ENCODE measurements at regions not wholly inside any gene's neighbourhood (a gene's known extent, or its start where the extent isn't known, plus 50 kb on each side); places are given as distances from the start of the nearest gene placed in this dataset.

GRCh38 chr15:35738370-35738769 lies 192.4 kb upstream of the DPH6 start (continued):
- TF ChIP-seq ETV1 (tag; conservative IDR thresholded peaks at IDR 0.05; ENCODE audit: low read depth) (no peak), MCM7 (IDR thresholded peaks at IDR 0.05) (no peak), FOSL1 (tag; conservative IDR thresholded peaks at IDR 0.05) (peak; percentile 83), JUND (IDR thresholded peaks at IDR 0.05; ENCODE audit: borderline replicate concordance, low read depth, low read length) (peak; percentile 49; the same call in 1 of the 2 replicates), JUND (tag; IDR thresholded peaks at IDR 0.05; ENCODE audit: borderline replicate concordance, low read depth, low read length) (no peak), RBM17 (IDR thresholded peaks at IDR 0.05; ENCODE audit: borderline replicate concordance, low read depth, low read length) (no peak)

DNA sequence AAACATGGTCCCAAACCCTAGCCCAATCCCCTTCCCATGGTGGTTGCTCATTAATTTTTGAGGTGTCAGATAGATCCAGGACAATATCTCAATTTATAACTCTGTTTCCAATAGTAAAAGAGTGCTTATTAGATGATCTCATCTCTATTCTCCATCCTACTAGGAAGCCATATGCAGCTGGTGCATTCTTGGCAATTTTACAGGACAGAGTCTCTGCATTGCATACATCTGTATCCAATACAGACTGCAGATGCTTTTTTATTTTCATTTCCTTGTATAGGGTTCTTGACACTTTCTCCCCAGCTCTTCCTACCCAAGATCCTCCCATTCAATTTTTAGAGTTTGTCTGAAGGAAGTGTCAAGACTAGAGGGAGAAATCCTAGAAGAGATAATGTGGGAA lies 194.8 kb upstream of the DPH6 start:
- Histone ChIP-seq H3K4me2 (ENCODE audit: insufficient read depth, low read length) (no peak overlapping the region), H3K9me1 (ENCODE audit: control insufficient read depth, insufficient read depth, low read length) (no peaks in the 10 kb centered on the region), H3K4me3 (no peak overlapping the region), H3K27ac (ENCODE audit: extremely low read depth, low read depth, low read length) (no peak overlapping the region), H3K4me1 (replicated peaks in 1 of 2; ENCODE audit: control insufficient read depth in 2 of 2, insufficient read depth in 2 of 2, low read length in 2 of 2) (no peaks in the 10 kb centered on the region; a peak in 1 of 5 replicates), H3K27me3 (ENCODE audit: control insufficient read depth in 2 of 2, insufficient read depth in 2 of 2, low read length in 2 of 2) (no peaks in the 10 kb centered on the region), H3K36me3 (ENCODE audit: control insufficient read depth, insufficient read depth, low read length) (no peaks in the 10 kb centered on the region), H3K79me2 (ENCODE audit: control insufficient read depth, insufficient read depth, low read length) (no peaks in the 10 kb centered on the region), H2AFZ (ENCODE audit: low read depth, low read length) (no peak overlapping the region), H4K20me1 (replicated peaks; ENCODE audit: control insufficient read depth, insufficient read depth, low read length) (no peaks in the 10 kb centered on the region), H3K9ac (ENCODE audit: insufficient read depth in 1 of 2, low read depth in 2 of 2, low read length in 2 of 2) (no peak overlapping the region), H3K9me3 (replicated peaks; ENCODE audit: control insufficient read depth, insufficient read depth, low read depth, low read length) (no peaks in the 10 kb centered on the region)
- BruUV-seq (replicated peaks): no TSS peak
- ChIA-PET CTCF (ENCODE audit: low intra/inter-chr PET ratio) (no interaction called here), POLR2A (interaction anchor here (1.2 kb wide), 1 partner anchor 29 kb away, joined by 4 read pairs; no protein-coding TSS in a partner anchor)
- FAIRE-seq (no peak), DNase-seq (ENCODE audit: extremely low read depth in 1 of 4, low spot score in 3 of 4) (no peak), ATAC-seq (no peak)
- in situ Hi-C loops (cut with MboI): no loop called here
- intact Hi-C loops (cut with micrococcal nuclease): no loop called here
- TF ChIP-seq TOE1 (IDR thresholded peaks at IDR 0.05; ENCODE audit: borderline replicate concordance) (no peak), TOE1 (CRISPR knock-in tag; IDR thresholded peaks at IDR 0.05; ENCODE audit: borderline replicate concordance, low read depth) (no peak), ZNF121 (CRISPR knock-in tag; conservative IDR thresholded peaks at IDR 0.05) (no peak), ZKSCAN3 (CRISPR knock-in tag; IDR thresholded peaks at IDR 0.05) (no peak), MTA3 (IDR thresholded peaks at IDR 0.05; ENCODE audit: borderline replicate concordance) (no peak), NEUROD1 (IDR thresholded peaks at IDR 0.05; ENCODE audit: borderline replicate concordance, low read depth, low read length, partially characterized antibody) (no peak), ZNF584 (CRISPR knock-in tag; IDR thresholded peaks at IDR 0.05; ENCODE audit: low read depth) (no peak), NRF1 (conservative IDR thresholded peaks at IDR 0.05 in 1 of 2, IDR thresholded peaks at IDR 0.05 in 1 of 2) (no peak), SREBF1 (IDR thresholded peaks at IDR 0.05; ENCODE audit: borderline replicate concordance, low read depth, low read length) (no peak)
- TF ChIP-seq, protein P1, sequence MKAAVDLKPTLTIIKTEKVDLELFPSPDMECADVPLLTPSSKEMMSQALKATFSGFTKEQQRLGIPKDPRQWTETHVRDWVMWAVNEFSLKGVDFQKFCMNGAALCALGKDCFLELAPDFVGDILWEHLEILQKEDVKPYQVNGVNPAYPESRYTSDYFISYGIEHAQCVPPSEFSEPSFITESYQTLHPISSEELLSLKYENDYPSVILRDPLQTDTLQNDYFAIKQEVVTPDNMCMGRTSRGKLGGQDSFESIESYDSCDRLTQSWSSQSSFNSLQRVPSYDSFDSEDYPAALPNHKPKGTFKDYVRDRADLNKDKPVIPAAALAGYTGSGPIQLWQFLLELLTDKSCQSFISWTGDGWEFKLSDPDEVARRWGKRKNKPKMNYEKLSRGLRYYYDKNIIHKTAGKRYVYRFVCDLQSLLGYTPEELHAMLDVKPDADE (conservative IDR thresholded peaks at IDR 0.05; ENCODE audit: control insufficient read depth, low read depth, low read length): no peak
- TF ChIP-seq, protein P2, sequence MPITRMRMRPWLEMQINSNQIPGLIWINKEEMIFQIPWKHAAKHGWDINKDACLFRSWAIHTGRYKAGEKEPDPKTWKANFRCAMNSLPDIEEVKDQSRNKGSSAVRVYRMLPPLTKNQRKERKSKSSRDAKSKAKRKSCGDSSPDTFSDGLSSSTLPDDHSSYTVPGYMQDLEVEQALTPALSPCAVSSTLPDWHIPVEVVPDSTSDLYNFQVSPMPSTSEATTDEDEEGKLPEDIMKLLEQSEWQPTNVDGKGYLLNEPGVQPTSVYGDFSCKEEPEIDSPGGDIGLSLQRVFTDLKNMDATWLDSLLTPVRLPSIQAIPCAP (CRISPR knock-in tag; IDR thresholded peaks at IDR 0.05; ENCODE audit: borderline replicate concordance): no peak
